SW480 (cell line): ENCODE measurements at regions not wholly inside any gene's neighbourhood (a gene's known extent, or its start where the extent isn't known, plus 50 kb on each side); places are given as distances from the start of the nearest gene placed in this dataset.
"Not testable (repeated sequence)": the region's sequence is repeated elsewhere in the genome, so short reads cannot be mapped to it uniquely, and the experiment has no call there.

Experiments
- DNase-seq: peaks from one replicate; pipeline ENCODE4 v3.0.0-alpha.2; 2016; ENCODE audit warnings: low spot score

GRCh38 chr10:6802759-6803426, 222.8 kb upstream of the PRKCQ start:
- no peak for DNase-seq

DNA sequence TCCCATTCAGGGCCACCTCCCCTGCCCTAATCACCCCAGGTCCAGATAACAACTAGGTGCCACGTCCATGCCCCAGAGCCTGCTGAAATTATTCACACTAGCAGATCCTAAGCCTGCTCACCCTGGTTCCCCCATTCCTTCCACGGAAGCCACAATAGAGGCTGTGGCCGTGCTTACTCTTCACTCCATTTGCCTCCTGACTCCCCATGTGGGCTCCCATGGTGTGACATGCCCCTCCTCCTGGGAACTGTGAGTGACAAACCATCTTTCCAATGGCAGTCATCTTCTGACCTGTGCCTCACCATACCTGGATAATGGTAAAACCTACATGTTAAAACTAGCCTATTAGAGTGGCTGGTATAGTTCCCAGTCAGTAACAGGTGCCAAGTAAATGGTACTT, 216.2 kb upstream of the PRKCQ start:
- no peak for DNase-seq

DNA sequence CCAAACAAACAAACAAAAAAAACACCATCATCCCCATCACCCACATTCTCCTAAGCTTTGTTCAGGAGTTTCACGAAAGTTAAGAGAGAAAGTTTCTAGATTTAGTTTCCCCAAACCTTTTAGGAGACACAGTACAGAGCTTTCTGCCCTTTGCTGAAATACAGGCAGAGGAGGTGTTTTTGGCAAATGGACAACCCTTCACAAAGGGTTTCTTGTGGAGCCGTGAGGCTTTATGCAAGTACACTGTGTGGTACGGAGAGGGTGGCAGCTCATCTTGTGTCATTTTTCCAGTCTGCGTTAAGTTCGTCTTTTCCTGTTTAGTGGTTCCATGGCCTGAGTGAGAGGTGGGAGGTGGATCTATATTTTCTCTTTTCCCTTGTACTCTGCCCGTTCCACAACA, 215.5 kb upstream of the PRKCQ start:
- DNase-seq, result no peak

GRCh38 chr10:6794841-6795240, 214.8 kb upstream of the PRKCQ start:
- not testable (repeated sequence) for DNase-seq

DNA sequence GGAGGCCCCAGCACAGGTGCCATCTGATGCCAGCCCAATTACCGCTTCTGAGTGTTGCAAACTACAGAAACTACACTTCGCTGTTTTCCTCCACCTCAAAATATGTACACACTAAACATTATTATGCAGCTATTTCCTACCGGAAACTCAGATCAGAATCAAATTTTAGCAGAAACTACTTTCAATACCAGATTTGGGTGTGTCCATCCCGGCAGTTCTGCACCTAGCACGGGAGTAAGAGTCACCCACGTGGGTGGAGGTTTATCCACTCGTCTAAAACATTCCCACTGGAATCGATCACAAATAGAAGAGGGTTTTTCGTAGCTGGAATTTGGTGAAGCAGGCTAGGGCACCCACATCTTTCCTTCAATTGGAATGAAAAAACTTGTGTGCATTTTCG, 214.4 kb upstream of the PRKCQ start:
- peak; percentile 4 for DNase-seq

GRCh38 chr10:6788731-6789130, 208.7 kb upstream of the PRKCQ start:
- no peak for DNase-seq

DNA sequence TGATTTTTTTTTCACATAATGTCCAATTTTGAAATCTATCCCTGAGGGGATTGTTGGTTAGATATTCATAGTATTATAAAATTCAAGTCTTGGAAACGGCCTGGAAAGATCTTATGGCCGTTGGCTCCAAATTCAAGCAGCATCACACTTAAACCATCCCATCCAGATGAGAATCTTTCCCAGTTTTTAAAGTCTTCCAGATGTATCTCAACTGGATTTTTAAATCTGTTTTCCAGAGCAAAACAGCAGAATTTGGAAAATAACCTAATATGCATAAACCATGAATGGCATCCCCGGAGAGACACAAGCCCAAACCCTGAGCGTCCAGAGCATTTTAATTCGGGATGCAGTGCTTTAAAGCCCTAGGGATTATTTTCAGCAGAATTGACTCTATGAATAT, 208.2 kb upstream of the PRKCQ start:
- no peak for DNase-seq

DNA sequence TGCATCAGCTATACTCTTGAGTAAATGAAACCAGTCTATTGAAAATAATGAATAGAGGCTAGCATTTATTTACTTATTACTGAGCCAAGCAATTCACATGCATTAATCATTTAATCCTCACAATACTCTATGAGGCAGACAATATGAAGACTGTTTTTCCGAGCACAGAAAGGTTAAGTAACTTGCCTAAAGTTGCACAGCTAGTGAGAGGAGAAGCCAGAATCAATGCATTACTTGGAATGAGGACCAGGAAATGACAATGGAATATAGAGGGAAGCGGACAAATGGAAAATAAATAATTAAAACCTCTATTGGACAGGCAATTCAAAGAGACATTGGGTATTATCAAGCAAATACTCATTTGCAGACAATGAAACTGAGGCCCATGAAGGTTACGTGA, 207.6 kb upstream of the PRKCQ start:
- DNase-seq, result no peak

GRCh38 chr10:6787091-6787490, 207.0 kb upstream of the PRKCQ start:
- DNase-seq, result no peak

DNA sequence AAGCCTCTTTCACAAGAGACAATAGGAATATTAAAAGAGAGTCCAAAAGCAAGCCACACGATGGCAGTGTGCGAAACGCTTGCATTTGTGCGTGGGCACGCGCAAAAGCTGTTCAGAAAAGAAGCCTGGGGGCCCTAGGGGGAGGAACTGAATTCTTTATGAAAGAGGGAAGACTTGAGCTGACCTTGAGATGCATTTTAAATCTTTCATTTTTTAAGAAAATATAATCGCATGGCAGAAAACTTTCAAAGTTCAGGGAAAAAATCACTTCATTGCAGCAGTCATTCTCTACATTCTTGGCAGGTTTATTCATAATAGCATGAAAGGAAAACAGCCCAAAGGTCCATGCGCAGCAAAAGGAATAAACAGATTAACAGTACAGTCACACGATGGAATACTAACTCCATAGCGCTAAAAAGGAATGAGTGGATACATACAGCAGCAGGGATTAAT, 206.5 kb upstream of the PRKCQ start:
- DNase-seq, result no peak

GRCh38 chr10:6784429-6784828, 204.4 kb upstream of the PRKCQ start:
- DNase-seq, result not testable (repeated sequence)

DNA sequence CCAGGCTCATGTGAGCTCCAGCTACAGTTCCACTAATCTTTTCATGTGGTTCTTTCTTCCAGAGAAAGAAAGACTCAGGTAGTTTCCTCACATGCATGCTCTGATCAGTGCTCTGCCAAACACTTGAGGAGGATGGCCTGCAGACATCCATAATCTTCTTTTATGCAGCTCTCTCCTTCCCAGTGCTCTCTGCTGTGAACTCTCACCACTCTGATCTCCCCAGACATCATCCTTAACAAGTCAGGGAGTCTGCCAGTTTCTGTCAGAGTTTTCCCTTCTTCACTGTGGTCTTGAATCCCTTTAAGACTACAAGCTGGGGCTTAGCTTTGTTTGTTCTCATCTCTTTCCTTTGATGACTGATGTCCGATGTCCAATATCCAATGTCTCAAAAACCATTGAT, 203.4 kb upstream of the PRKCQ start:
- no peak for DNase-seq

GRCh38 chr10:6782378-6782777, 202.3 kb upstream of the PRKCQ start:
- no peak for DNase-seq

DNA sequence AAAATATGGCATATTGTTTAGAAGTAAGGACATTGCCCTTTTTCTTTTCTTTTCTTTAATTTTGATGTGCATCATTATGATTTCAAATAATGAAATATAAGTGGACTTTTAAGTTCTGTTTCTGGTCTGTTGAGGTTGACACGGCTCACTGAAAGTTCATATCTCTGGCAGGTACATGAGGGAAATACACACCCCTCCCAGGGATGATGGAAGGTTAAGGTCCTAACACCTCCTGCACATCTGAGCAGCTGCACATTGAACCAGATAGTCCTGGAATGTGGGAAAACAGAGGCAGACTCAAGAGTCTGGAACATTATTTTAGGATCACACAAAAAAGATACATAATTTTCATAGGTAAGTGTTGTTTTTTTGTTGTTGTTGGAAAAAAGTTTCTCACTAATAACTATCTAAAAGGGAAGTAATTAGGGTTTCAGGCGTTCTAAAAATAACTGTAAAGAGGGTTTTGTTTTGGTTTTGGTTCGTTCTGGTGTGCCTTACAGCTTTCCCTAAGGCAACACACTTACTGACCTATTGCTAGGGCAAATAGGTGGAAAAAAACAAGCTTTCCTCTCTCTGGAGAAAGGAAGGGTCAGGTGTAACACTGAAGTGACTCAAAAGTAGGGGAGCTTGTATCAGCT, 201.2 kb upstream of the PRKCQ start:
- no peak for DNase-seq

DNA sequence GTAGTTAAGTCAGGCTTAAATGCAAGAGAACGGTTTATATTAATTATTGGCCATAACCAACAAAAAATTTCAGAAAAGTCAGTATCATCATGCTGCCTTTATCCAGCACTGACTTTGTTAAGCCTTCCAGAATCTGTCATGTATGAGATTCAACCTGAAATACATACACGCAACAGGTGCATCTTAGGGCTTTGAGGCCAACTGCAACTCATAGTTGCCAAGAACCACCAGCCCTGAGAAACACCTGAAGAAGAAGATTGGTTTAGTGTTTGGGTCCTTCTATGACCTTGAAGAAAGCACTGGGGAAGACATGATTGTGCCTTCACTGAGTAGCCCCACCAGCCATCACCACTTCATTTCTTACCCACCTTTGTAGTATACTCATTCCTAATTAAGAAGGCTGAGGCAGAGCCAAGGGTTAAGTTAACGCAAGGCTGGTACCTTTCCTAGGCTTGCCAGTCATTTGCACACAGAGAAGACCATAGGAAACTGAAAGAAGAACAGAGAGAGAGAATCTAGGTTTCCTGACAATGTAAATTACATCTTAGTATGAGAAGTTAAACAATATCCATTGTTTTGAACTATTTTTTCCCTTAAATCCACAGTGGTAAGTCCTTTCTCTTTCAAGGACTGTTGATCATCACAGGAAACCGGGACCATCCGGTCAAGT, 200.1 kb upstream of the PRKCQ start:
- DNase-seq, result no peak

DNA sequence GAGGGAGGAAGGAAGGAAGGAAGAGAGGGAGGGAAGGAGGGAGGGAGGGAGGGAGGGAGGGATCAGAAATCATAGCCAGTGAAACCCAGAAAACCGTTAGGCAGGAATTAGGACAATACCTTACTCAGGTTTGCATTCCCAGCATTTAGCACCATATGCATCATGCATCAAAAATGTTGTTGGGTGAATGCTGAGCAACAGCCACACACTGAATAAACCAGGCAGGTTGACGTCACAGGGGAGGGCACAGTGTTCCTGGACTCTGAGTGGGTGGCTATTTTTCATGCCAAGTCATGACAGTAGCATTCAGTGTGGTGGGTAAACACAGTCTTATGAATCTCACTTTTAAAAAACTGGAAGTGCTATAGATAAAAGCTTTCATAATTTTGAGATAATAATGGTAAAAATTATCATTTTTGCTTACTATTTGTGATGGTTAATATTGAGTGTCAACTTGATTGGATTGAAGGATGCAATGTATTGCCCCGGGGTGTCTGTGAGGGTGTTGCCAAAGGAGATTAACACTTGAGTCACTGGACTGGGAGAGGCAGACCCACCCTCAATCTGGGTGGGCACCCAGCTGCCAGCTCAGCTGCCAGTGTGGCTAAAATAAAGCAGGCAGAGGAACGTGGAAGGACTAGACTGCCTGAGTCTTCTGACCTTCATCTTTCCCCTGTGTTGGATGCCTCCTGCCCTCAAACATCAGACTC, 199.1 kb upstream of the PRKCQ start:
- peak; percentile 79 for DNase-seq

DNA sequence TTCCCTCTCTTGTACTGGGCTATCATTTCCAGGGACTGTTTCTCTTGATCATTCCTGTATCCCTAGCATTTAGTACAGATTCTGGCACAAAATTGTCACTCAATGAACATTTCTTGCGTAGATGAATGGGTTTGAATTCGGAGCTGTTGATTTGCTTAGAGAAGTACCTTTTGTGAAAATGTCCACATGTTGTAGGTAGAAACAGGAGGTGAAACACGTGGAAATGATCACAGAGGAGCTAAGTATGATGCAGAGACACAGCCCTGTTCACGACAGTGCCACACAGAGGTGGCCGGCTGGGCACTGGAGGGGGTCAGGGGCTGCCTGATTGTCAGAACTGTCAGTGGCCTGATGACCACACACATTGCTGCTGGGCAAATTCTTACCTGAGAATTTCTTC, 196.1 kb upstream of the PRKCQ start:
- DNase-seq, result no peak

- DNase-seq, result no peak
Measured at GRCh38 chr10:6774406-6774805, 194.3 kb upstream of the PRKCQ start.

GRCh38 chr10:6771331-6771730, 191.3 kb upstream of the PRKCQ start:
- no peak for DNase-seq

DNA sequence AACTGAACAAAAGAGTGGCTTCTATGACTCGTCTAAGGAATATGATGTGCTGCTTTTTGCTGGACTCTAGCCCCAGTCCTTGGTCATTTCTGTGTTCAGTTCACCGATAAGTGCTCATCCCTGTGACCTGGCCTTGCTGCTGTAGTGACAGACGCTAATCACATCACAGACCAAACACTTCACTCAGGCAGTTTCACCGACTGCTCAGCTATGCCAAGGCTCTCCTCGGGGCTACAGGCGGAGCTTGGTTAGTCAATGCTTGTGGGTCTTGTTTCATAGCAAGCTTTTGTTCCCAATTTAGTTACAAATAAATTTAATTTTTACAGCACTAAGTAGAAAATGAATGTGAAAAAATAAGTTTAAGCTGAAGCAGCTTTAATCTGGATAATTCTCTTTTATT, 190.8 kb upstream of the PRKCQ start:
- DNase-seq, result no peak

DNA sequence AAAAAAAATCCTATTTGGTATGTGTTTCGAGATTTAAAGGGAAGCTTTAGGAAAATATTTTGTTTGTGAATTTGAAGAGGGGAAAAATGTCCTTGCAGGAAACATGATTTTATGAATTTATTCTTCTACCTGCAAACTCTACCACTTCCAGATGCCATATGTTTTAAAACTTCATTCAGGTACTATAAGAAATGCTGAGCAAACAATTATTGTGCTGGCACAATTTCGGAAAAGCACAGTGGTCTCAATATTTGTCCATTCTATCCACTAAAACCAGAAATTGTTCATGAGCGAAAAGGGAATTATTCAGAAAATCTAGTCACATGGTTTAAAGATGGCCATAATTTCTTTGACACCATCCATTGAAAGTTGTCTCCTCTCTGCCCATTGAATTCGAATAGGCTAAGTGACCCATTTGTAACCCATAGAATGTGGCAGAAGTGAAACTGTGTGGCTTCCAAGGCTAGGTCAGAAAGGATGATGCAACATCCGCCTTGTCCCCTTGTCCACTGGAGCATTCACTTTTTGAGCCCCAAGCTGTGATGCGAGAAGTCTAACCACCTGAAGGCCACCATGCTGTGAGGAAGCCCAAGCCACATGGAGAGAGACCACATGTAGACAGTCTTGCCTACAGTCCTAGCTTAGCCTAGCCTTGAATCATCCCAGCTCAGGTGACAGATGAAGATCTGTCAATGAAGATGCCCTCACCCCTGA, 189.8 kb upstream of the PRKCQ start:
- no peak for DNase-seq

DNA sequence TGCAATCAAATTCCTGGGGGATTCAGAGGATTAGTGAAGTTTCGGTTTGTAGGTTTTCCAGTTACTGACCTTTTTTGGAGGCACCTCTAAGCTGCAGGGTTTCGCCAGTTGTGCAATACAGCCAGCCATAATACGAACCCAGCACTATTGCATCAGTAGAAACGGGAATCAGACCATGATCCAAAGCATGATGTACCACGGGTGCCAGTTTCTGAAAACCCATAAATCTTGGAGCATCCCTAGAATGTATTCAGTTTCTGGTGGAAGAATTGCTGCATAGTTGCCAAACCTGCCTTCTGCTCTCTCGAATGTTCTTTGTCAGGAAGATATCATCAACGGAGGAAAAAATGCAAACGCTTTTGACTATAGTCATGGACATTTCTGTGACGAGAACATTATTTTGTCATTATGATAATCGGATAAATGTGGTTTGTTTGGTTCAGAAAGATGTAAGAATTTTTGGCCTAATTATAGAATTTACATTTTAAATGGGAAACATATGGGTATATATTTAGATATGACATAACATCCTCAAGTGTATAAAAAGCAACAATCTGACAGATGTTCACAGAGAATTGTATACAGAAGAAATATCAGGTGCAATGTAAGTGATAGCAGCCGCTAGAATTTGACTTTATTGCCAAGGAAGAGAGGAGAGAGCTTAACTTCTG, 186.2 kb upstream of the PRKCQ start:
- no peak for DNase-seq
